ENCODE measurements at regions not wholly inside any gene's neighbourhood (a gene's known extent, or its start where the extent isn't known, plus 50 kb on each side); places are given as distances from the start of the nearest gene placed in this dataset.

DNA sequence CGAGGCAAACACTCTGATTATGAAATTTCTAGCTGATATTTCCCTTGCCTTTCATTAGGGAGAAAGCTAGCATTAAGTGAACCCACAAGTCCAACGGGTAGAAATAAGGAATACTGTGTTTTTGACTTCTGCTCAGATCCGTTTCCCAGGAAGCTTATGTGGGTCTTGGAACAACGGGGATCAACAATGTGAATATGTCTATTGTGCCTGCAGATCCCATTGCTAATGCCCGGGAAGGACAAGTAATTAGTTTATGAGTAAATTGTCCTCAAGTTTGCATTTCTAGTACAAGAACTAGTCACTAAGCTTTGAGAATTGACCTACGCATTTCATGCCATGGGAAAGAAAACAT is 236.4 kb downstream of the UACA start:
- TF ChIP-seq POLR2AphosphoS5 (IDR thresholded peaks at IDR 0.05; ENCODE audit: low read depth): no peak
- TF ChIP-seq GABPA (IDR thresholded peaks at IDR 0.05; ENCODE audit: low read depth): no peak
- TF ChIP-seq, protein P1, sequence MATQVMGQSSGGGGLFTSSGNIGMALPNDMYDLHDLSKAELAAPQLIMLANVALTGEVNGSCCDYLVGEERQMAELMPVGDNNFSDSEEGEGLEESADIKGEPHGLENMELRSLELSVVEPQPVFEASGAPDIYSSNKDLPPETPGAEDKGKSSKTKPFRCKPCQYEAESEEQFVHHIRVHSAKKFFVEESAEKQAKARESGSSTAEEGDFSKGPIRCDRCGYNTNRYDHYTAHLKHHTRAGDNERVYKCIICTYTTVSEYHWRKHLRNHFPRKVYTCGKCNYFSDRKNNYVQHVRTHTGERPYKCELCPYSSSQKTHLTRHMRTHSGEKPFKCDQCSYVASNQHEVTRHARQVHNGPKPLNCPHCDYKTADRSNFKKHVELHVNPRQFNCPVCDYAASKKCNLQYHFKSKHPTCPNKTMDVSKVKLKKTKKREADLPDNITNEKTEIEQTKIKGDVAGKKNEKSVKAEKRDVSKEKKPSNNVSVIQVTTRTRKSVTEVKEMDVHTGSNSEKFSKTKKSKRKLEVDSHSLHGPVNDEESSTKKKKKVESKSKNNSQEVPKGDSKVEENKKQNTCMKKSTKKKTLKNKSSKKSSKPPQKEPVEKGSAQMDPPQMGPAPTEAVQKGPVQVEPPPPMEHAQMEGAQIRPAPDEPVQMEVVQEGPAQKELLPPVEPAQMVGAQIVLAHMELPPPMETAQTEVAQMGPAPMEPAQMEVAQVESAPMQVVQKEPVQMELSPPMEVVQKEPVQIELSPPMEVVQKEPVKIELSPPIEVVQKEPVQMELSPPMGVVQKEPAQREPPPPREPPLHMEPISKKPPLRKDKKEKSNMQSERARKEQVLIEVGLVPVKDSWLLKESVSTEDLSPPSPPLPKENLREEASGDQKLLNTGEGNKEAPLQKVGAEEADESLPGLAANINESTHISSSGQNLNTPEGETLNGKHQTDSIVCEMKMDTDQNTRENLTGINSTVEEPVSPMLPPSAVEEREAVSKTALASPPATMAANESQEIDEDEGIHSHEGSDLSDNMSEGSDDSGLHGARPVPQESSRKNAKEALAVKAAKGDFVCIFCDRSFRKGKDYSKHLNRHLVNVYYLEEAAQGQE (IDR thresholded peaks at IDR 0.05; ENCODE audit: insufficient replicate concordance, low read depth): no peak
- no peak for TF ChIP-seq SPI1 (IDR thresholded peaks at IDR 0.05; ENCODE audit: borderline replicate concordance, low read depth)
- TF ChIP-seq CTCF (IDR thresholded peaks at IDR 0.05; ENCODE audit: insufficient read depth, low read length): no peak
- H3K27me3 ChIP-seq (ENCODE audit: insufficient read depth, poor library complexity, severe bottlenecking): no peaks in the 10 kb centered on the region
- no peak for DNase-seq (ENCODE audit: low read depth in 1 of 2, low spot score in 1 of 2)
- H3K27ac ChIP-seq (replicated peaks): no peak overlapping the region
- no peak overlapping the region for H3K4me3 ChIP-seq (replicated peaks; ENCODE audit: insufficient read depth, low read length)

- Histone ChIP-seq H3K27me3 (ENCODE audit: insufficient read depth, poor library complexity, severe bottlenecking) (no peaks in the 10 kb centered on the region), H3K4me3 (replicated peaks; ENCODE audit: insufficient read depth, low read length) (no peak overlapping the region), H3K27ac (replicated peaks) (no peak overlapping the region)
- TF ChIP-seq GABPA (IDR thresholded peaks at IDR 0.05; ENCODE audit: low read depth): no peak
- TF ChIP-seq CTCF (IDR thresholded peaks at IDR 0.05; ENCODE audit: insufficient read depth, low read length): no peak
- no peak for TF ChIP-seq POLR2AphosphoS5 (IDR thresholded peaks at IDR 0.05; ENCODE audit: low read depth)
- TF ChIP-seq, protein P1 (IDR thresholded peaks at IDR 0.05; ENCODE audit: insufficient replicate concordance, low read depth): no peak
- no peak for TF ChIP-seq SPI1 (IDR thresholded peaks at IDR 0.05; ENCODE audit: borderline replicate concordance, low read depth)
- DNase-seq (ENCODE audit: low read depth in 1 of 2, low spot score in 1 of 2): no peak
These were observed 237.0 kb downstream of the UACA start for GRCh38 chr15:70526221-70526973.

DNA sequence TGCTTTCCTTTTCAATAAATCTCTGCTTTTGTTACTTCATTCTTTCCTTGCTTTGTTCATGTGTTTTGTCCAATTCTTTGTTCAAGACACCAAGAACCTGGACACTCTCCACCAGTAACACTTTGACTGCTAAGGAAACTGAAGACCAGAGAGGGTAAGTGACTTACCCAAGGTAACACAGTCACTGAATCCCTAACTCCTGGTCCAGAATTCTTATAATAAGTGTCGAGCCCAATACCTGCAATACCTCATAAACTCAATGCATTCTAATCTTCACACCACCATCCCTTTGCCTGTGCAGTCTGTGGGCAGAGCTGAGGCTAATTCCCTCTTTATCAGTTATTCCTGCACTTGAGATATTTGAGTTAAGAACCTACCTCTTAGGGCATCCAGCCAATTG is 237.8 kb downstream of the UACA start:
- Histone ChIP-seq H3K4me3 (replicated peaks; ENCODE audit: insufficient read depth, low read length) (no peak overlapping the region), H3K27ac (replicated peaks) (no peak overlapping the region), H3K27me3 (ENCODE audit: insufficient read depth, poor library complexity, severe bottlenecking) (no peaks in the 10 kb centered on the region)
- no peak for TF ChIP-seq SPI1 (IDR thresholded peaks at IDR 0.05; ENCODE audit: borderline replicate concordance, low read depth)
- TF ChIP-seq GABPA (IDR thresholded peaks at IDR 0.05; ENCODE audit: low read depth): no peak
- no peak for TF ChIP-seq POLR2AphosphoS5 (IDR thresholded peaks at IDR 0.05; ENCODE audit: low read depth)
- no peak for TF ChIP-seq CTCF (IDR thresholded peaks at IDR 0.05; ENCODE audit: insufficient read depth, low read length)
- TF ChIP-seq, protein P1 (IDR thresholded peaks at IDR 0.05; ENCODE audit: insufficient replicate concordance, low read depth): no peak
- no peak for DNase-seq (ENCODE audit: low read depth in 1 of 2, low spot score in 1 of 2)
